ENCODE measurements at regions not wholly inside any gene's neighbourhood (a gene's known extent, or its start where the extent isn't known, plus 50 kb on each side); places are given as distances from the start of the nearest gene placed in this dataset.

- Mint-ChIP-seq H3K27me3 (ENCODE audit: low read depth) (no peaks in the 10 kb centered on the region), H3K27ac (no peak overlapping the region), H3K4me1 (ENCODE audit: low read depth) (no peaks in the 10 kb centered on the region), H3K9me3 (peaks cover 11% of the 10 kb centered on the region), H3K36me3 (ENCODE audit: low read depth) (no peaks in the 10 kb centered on the region), H3K4me3 (no peak overlapping the region)
- CTCF ChIA-PET = no interaction called here
- no peak for DNase-seq
- intact Hi-C loops (cut with micrococcal nuclease) = no loop called here
Measured at GRCh38 chr2:155792666-155793065, 539.9 kb downstream of the NR4A2 start.

GRCh38 chr2:155770516-155770915 lies 562.0 kb downstream of the NR4A2 start:
- CTCF ChIA-PET = no interaction called here
- no peak for DNase-seq
- no peak overlapping the region for H3K4me3 Mint-ChIP-seq
- intact Hi-C loops (cut with micrococcal nuclease) = no loop called here
- H3K27ac Mint-ChIP-seq = no peak overlapping the region
- H3K36me3 Mint-ChIP-seq (ENCODE audit: low read depth) = no peaks in the 10 kb centered on the region
- H3K9me3 Mint-ChIP-seq = no peaks in the 10 kb centered on the region
- H3K27me3 Mint-ChIP-seq (ENCODE audit: low read depth) = no peaks in the 10 kb centered on the region
- no peaks in the 10 kb centered on the region for H3K4me1 Mint-ChIP-seq (ENCODE audit: low read depth)

GRCh38 chr2:155766342-155767115 lies 566.0 kb downstream of the NR4A2 start:
- CTCF ChIA-PET = no interaction called here

DNA sequence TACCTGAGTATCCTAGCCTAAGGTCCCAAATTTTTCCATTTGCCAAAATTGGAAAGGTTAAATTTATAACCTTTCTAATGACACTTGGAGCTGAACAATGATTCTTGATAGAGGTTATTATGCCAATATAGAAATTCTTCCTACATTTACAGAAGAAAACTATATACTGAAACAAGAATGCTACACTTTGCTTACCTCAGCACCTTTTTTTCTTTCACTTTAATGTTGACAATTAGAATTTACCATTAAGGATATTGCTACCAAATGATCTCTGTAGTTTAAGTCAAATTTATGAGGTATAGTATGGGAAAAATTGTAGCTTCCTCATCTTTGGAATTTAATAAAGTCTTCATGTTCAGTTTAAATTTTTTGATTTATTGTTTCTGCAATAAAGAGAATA lies 577.0 kb downstream of the NR4A2 start:
- peaks cover 3% of the 10 kb centered on the region for H3K9me3 Mint-ChIP-seq
- no peak for DNase-seq
- no peak overlapping the region for H3K27ac Mint-ChIP-seq
- H3K4me3 Mint-ChIP-seq = no peak overlapping the region
- CTCF ChIA-PET = no interaction called here
- intact Hi-C loops (cut with micrococcal nuclease) = no loop called here
- no peaks in the 10 kb centered on the region for H3K36me3 Mint-ChIP-seq (ENCODE audit: low read depth)
- H3K27me3 Mint-ChIP-seq (ENCODE audit: low read depth) = no peaks in the 10 kb centered on the region
- H3K4me1 Mint-ChIP-seq (ENCODE audit: low read depth) = no peaks in the 10 kb centered on the region

More at GRCh38 chr2:155766342-155767115, 566.0 kb downstream of the NR4A2 start:
- H3K27me3 Mint-ChIP-seq (ENCODE audit: low read depth) = no peaks in the 10 kb centered on the region
- intact Hi-C loops (cut with micrococcal nuclease) = no loop called here
- H3K4me3 Mint-ChIP-seq = no peak overlapping the region
- H3K9me3 Mint-ChIP-seq = peaks cover 3% of the 10 kb centered on the region
- no peaks in the 10 kb centered on the region for H3K4me1 Mint-ChIP-seq (ENCODE audit: low read depth)
- no peak overlapping the region for H3K27ac Mint-ChIP-seq
- no peaks in the 10 kb centered on the region for H3K36me3 Mint-ChIP-seq (ENCODE audit: low read depth)
- DNase-seq = no peak

GRCh38 chr2:155748131-155748530 lies 584.4 kb downstream of the NR4A2 start:
- no peaks in the 10 kb centered on the region for H3K9me3 Mint-ChIP-seq
- intact Hi-C loops (cut with micrococcal nuclease) = no loop called here
- H3K4me3 Mint-ChIP-seq = no peak overlapping the region
- no peaks in the 10 kb centered on the region for H3K27me3 Mint-ChIP-seq (ENCODE audit: low read depth)
- no peak for DNase-seq
- H3K27ac Mint-ChIP-seq = no peak overlapping the region
- H3K36me3 Mint-ChIP-seq (ENCODE audit: low read depth) = no peaks in the 10 kb centered on the region
- no peaks in the 10 kb centered on the region for H3K4me1 Mint-ChIP-seq (ENCODE audit: low read depth)
- CTCF ChIA-PET = no interaction called here

- no peaks in the 10 kb centered on the region for H3K27me3 Mint-ChIP-seq (ENCODE audit: low read depth)
- intact Hi-C loops (cut with micrococcal nuclease) = no loop called here
- no peaks in the 10 kb centered on the region for H3K9me3 Mint-ChIP-seq
- H3K27ac Mint-ChIP-seq = no peak overlapping the region
- no peaks in the 10 kb centered on the region for H3K36me3 Mint-ChIP-seq (ENCODE audit: low read depth)
- no peak for DNase-seq
- H3K4me3 Mint-ChIP-seq = no peak overlapping the region
- CTCF ChIA-PET = no interaction called here
- H3K4me1 Mint-ChIP-seq (ENCODE audit: low read depth) = no peaks in the 10 kb centered on the region
Measured at GRCh38 chr2:155747531-155747930, 585.0 kb downstream of the NR4A2 start.

- no peak for DNase-seq
- CTCF ChIA-PET = no interaction called here
- intact Hi-C loops (cut with micrococcal nuclease) = no loop called here
Measured at GRCh38 chr2:155733091-155733853, 599.2 kb downstream of the NR4A2 start.

DNA sequence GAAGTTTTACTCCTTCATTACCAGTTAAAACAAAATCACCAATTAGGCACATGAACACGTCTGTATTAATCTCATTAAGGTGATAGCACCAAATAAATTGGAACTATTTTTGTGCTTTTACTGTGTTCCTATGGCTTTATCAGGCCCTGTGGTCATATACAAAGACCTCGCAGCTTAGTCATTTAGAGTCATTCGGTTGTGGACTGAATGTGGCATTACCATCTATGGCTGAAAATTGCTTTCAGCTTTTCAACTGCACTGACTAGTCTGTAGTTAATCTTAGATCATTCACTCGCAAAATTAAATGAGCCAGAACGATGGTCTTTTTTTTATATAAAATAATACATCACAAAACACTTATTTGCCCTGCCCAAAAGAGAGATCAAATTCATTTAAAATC lies 601.7 kb downstream of the NR4A2 start:
- no peaks in the 10 kb centered on the region for H3K36me3 Mint-ChIP-seq (ENCODE audit: low read depth)
- H3K27me3 Mint-ChIP-seq (ENCODE audit: low read depth) = no peaks in the 10 kb centered on the region
- no peak overlapping the region for H3K27ac Mint-ChIP-seq
- CTCF ChIA-PET = no interaction called here
- intact Hi-C loops (cut with micrococcal nuclease) = no loop called here
- H3K9me3 Mint-ChIP-seq = no peaks in the 10 kb centered on the region
- no peak for DNase-seq
- no peaks in the 10 kb centered on the region for H3K4me1 Mint-ChIP-seq (ENCODE audit: low read depth)
- H3K4me3 Mint-ChIP-seq = no peak overlapping the region

More at GRCh38 chr2:155733091-155733853, 599.2 kb downstream of the NR4A2 start:
- Mint-ChIP-seq H3K36me3 (ENCODE audit: low read depth) (no peaks in the 10 kb centered on the region), H3K4me1 (ENCODE audit: low read depth) (no peaks in the 10 kb centered on the region), H3K9me3 (no peaks in the 10 kb centered on the region), H3K27ac (no peak overlapping the region), H3K27me3 (ENCODE audit: low read depth) (no peaks in the 10 kb centered on the region), H3K4me3 (no peak overlapping the region)

DNA sequence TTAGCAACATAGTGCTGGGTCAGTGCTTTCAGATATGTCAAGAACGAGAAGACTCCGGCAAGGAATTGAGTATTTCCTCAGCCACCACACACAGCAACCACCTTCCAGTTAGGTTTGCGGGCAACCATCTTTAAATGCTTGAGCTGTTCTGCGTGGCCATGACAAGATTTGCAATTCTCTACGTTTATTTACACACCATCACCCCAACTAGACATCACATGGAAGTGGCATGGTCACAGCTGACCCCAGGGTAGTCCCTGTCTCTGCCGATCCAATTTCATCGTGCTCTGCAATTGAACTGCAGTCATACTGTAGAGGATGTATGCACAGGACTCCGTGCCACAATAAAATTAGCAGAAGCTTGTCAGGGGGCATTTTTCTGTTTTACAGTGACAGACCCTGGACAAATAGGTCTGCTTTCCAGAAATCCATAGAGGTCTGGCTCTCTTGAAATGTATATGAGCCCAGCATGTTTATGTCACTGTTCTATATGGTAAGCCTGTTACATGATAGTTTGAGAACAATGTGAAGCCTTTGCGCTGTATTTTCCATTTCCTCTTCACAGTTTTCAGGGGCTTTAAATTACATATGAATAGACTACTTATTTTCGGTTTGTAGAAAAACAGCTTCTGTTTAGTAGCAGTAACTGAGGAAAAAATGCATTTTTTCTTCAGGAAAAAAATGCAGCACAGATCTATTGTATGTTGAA lies 605.2 kb downstream of the NR4A2 start:
- Mint-ChIP-seq H3K4me3 (no peak overlapping the region), H3K9me3 (no peaks in the 10 kb centered on the region), H3K4me1 (ENCODE audit: low read depth) (no peaks in the 10 kb centered on the region), H3K27me3 (ENCODE audit: low read depth) (no peaks in the 10 kb centered on the region), H3K27ac (no peak overlapping the region), H3K36me3 (ENCODE audit: low read depth) (no peaks in the 10 kb centered on the region)
- no peak for DNase-seq
- CTCF ChIA-PET = no interaction called here
- intact Hi-C loops (cut with micrococcal nuclease) = no loop called here

DNA sequence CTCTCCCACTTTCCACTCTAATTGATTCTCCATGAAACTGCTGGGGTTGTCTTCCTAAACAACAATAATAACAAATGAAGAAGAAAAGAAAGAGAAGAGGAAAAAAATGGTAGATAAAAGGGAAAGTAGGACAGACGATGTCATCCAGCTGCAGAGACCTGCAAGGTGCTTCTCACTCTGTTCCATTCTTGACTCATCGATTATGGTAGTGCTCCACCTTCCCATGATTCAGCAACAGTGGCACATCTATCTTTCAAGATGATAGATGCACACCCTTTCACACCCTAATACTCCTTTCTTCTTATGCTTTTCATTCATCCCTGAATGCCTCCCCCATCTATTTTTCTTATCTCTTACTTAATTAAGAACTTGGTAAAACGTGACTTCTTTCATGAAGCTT lies 610.2 kb downstream of the NR4A2 start:
- H3K9me3 Mint-ChIP-seq = no peaks in the 10 kb centered on the region
- no peak overlapping the region for H3K27ac Mint-ChIP-seq
- CTCF ChIA-PET = interaction anchor here (1.0 kb wide), 1 partner anchor 12 kb away, joined by 3 read pairs; no protein-coding TSS in a partner anchor
- H3K36me3 Mint-ChIP-seq (ENCODE audit: low read depth) = no peaks in the 10 kb centered on the region
- H3K4me1 Mint-ChIP-seq (ENCODE audit: low read depth) = no peaks in the 10 kb centered on the region
- H3K27me3 Mint-ChIP-seq (ENCODE audit: low read depth) = no peaks in the 10 kb centered on the region
- H3K4me3 Mint-ChIP-seq = no peak overlapping the region
- DNase-seq = no peak
- intact Hi-C loops (cut with micrococcal nuclease) = no loop called here

GRCh38 chr2:155715705-155716104 lies 616.8 kb downstream of the NR4A2 start:
- intact Hi-C loops (cut with micrococcal nuclease) = no loop called here
- Mint-ChIP-seq H3K27me3 (ENCODE audit: low read depth) (no peaks in the 10 kb centered on the region), H3K4me3 (no peak overlapping the region), H3K36me3 (ENCODE audit: low read depth) (no peaks in the 10 kb centered on the region), H3K27ac (no peak overlapping the region), H3K4me1 (ENCODE audit: low read depth) (no peaks in the 10 kb centered on the region), H3K9me3 (no peaks in the 10 kb centered on the region)
- DNase-seq = no peak
- CTCF ChIA-PET = no interaction called here

DNA sequence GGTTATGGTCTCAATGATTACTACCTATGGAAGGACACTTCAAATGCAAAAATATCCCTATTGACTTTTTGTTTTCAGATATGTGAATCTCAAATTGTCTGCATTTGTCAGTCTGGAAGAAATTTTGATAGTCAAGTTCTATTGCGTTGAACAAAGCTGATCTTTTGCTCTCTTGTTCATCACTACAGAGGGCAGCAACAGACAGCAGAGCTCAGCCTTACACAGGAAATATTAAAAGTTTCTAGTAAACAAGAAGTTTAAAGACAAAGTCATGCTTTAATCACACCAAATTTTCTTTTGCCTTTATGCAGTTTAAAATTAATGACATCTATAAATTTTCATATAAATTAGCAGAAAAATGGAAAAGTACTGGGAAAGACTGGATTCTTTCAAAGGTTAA lies 617.5 kb downstream of the NR4A2 start:
- Mint-ChIP-seq H3K4me1 (ENCODE audit: low read depth) (no peaks in the 10 kb centered on the region), H3K27ac (no peak overlapping the region), H3K4me3 (no peak overlapping the region), H3K36me3 (ENCODE audit: low read depth) (no peaks in the 10 kb centered on the region), H3K27me3 (ENCODE audit: low read depth) (no peaks in the 10 kb centered on the region), H3K9me3 (no peaks in the 10 kb centered on the region)
- intact Hi-C loops (cut with micrococcal nuclease) = no loop called here
- CTCF ChIA-PET = no interaction called here
- DNase-seq = no peak

DNA sequence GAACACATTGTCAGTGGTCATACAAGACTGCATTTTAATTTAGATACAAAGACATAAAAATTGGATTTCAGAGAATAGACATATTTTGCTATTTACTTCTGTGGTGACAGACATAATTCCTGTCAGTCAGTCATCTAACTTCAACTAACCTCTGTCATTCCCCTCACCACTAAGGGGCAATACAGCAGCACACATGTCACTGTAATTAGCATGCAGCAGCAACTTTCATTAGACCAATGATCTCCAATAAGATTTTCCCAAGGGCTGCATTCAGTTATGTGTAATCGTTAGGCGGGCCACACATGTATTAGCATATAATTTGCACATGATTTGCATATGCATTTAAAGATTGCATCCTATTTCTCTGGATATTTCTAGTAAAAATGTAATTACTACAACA lies 624.5 kb downstream of the NR4A2 start:
- no peaks in the 10 kb centered on the region for H3K9me3 Mint-ChIP-seq
- H3K36me3 Mint-ChIP-seq (ENCODE audit: low read depth) = no peaks in the 10 kb centered on the region
- intact Hi-C loops (cut with micrococcal nuclease) = no loop called here
- H3K4me3 Mint-ChIP-seq = no peak overlapping the region
- H3K27ac Mint-ChIP-seq = no peak overlapping the region
- no peak for DNase-seq
- no peaks in the 10 kb centered on the region for H3K4me1 Mint-ChIP-seq (ENCODE audit: low read depth)
- no peaks in the 10 kb centered on the region for H3K27me3 Mint-ChIP-seq (ENCODE audit: low read depth)
- CTCF ChIA-PET = no interaction called here
